ENCODE measurements at regions not wholly inside any gene's neighbourhood (a gene's known extent, or its start where the extent isn't known, plus 50 kb on each side); places are given as distances from the start of the nearest gene placed in this dataset.

- TF ChIP-seq CTCF (conservative IDR thresholded peaks at IDR 0.05), result no peak
- TF ChIP-seq ZFX (IDR thresholded peaks at IDR 0.05), result no peak
Observed at GRCh38 chr7:67343114-67343513, 346.5 kb downstream of the TYW1 start.

Data from C4-2B (cell line).